ENCODE measurements at regions not wholly inside any gene's neighbourhood (a gene's known extent, or its start where the extent isn't known, plus 50 kb on each side); places are given as distances from the start of the nearest gene placed in this dataset.

- POLR2A ChIA-PET (ENCODE audit: low non-redundant PET), result no interaction called here
- DNase-seq (ENCODE audit: low spot score), result no peak
- CTCF ChIA-PET, result no interaction called here
- no peak overlapping the region for H3K27ac ChIP-seq
- no peak for TF ChIP-seq CTCF (conservative IDR thresholded peaks at IDR 0.05; ENCODE audit: low read depth)
Observed at GRCh38 chr11:115869131-115869530, 364.9 kb upstream of the CADM1 start.

- no peak for TF ChIP-seq CTCF (conservative IDR thresholded peaks at IDR 0.05; ENCODE audit: low read depth)
- DNase-seq (ENCODE audit: low spot score), result no peak
- ChIA-PET POLR2A (ENCODE audit: low non-redundant PET) (no interaction called here), CTCF (no interaction called here)
- H3K27ac ChIP-seq, result no peak overlapping the region
Observed at GRCh38 chr11:115860246-115860645, 356.0 kb upstream of the CADM1 start.

GRCh38 chr11:115848611-115849010 is 344.4 kb upstream of the CADM1 start:
- H3K27ac ChIP-seq, result no peak overlapping the region
- no peak for TF ChIP-seq CTCF (conservative IDR thresholded peaks at IDR 0.05; ENCODE audit: low read depth)
- DNase-seq (ENCODE audit: low spot score), result no peak
- POLR2A ChIA-PET (ENCODE audit: low non-redundant PET), result no interaction called here
- CTCF ChIA-PET, result interaction anchor here (0.6 kb wide), 1 partner anchor 894 kb away, joined by 3 read pairs; no protein-coding TSS in a partner anchor

GRCh38 chr11:115848080-115848479 is 343.9 kb upstream of the CADM1 start:
- TF ChIP-seq CTCF (conservative IDR thresholded peaks at IDR 0.05; ENCODE audit: low read depth), result no peak
- no peak for DNase-seq (ENCODE audit: low spot score)
- CTCF ChIA-PET, result no interaction called here
- POLR2A ChIA-PET (ENCODE audit: low non-redundant PET), result no interaction called here
- no peak overlapping the region for H3K27ac ChIP-seq

- no peak for TF ChIP-seq CTCF (conservative IDR thresholded peaks at IDR 0.05; ENCODE audit: low read depth)
- DNase-seq (ENCODE audit: low spot score), result no peak
- CTCF ChIA-PET, result no interaction called here
- no peak overlapping the region for H3K27ac ChIP-seq
- POLR2A ChIA-PET (ENCODE audit: low non-redundant PET), result no interaction called here
Observed at GRCh38 chr11:115845872-115846271, 341.7 kb upstream of the CADM1 start.

- DNase-seq (ENCODE audit: low spot score), result no peak
- H3K27ac ChIP-seq, result no peak overlapping the region
- ChIA-PET CTCF (interaction anchor here (0.6 kb wide), 1 partner anchor 256 kb away, joined by 3 read pairs; no protein-coding TSS in a partner anchor), POLR2A (ENCODE audit: low non-redundant PET) (no interaction called here)
- no peak for TF ChIP-seq CTCF (conservative IDR thresholded peaks at IDR 0.05; ENCODE audit: low read depth)
Observed at GRCh38 chr11:115843685-115844084, 339.5 kb upstream of the CADM1 start.

GRCh38 chr11:115843111-115843510 is 338.9 kb upstream of the CADM1 start:
- CTCF ChIA-PET, result interaction anchor here (0.6 kb wide), 1 partner anchor 255 kb away, joined by 3 read pairs; no protein-coding TSS in a partner anchor
- TF ChIP-seq CTCF (conservative IDR thresholded peaks at IDR 0.05; ENCODE audit: low read depth), result no peak
- POLR2A ChIA-PET (ENCODE audit: low non-redundant PET), result no interaction called here

More at GRCh38 chr11:115843111-115843510, 338.9 kb upstream of the CADM1 start:
- H3K27ac ChIP-seq, result no peak overlapping the region
- DNase-seq (ENCODE audit: low spot score), result no peak
